Neural crest cell (in vitro differentiated cells): ENCODE measurements at regions not wholly inside any gene's neighbourhood (a gene's known extent, or its start where the extent isn't known, plus 50 kb on each side); places are given as distances from the start of the nearest gene placed in this dataset.
"Not testable (repeated sequence)": the region's sequence is repeated elsewhere in the genome, so short reads cannot be mapped to it uniquely, and the experiment has no call there.

Source experiments
- DNase-seq: peaks from one replicate; pipeline ENCODE4 v3.0.0; 2021; ENCODE audit warnings: low read depth, mixed read lengths, low spot score
- H3K27ac Mint-ChIP-seq: one replicate; pipeline ENCODE4 v1.8.0; 2021; ENCODE audit warnings: mild to moderate bottlenecking, mixed read lengths; ENCODE audit not compliant: unreplicated experiment
- H3K27me3 Mint-ChIP-seq: 2 replicates; pipeline ENCODE4 v1.8.0; 2021; ENCODE audit warnings: low read depth, mild to moderate bottlenecking, mixed read lengths
- H3K36me3 Mint-ChIP-seq: 2 replicates; pipeline ENCODE4 v1.8.0; 2021; ENCODE audit warnings: low read depth, mild to moderate bottlenecking, mixed read lengths
- H3K4me1 Mint-ChIP-seq: 2 replicates; pipeline ENCODE4 v1.8.0; 2021; ENCODE audit warnings: mixed read lengths
- H3K4me3 Mint-ChIP-seq: one replicate; pipeline ENCODE4 v1.8.0; 2021; ENCODE audit warnings: mild to moderate bottlenecking, mixed read lengths
- H3K9me3 Mint-ChIP-seq: 2 replicates; pipeline ENCODE4 v1.8.0; 2021; ENCODE audit warnings: mixed read lengths
- CTCF ChIP-seq: fragments of 200-600 bp; sonication (generic); conservative IDR thresholded peaks from 2 replicates; pipeline ENCODE4 v1.5.0; 2021; ENCODE audit warnings: antibody characterized with exemption, mild to moderate bottlenecking

GRCh38 chr15:62681939-62682896 is 360.3 kb upstream of the TPM1 start:
- TF ChIP-seq CTCF = no peak
- H3K4me1 Mint-ChIP-seq = no peaks in the 10 kb centered on the region
- no peak overlapping the region for H3K27ac Mint-ChIP-seq
- peaks cover 22% of the 10 kb centered on the region for H3K36me3 Mint-ChIP-seq
- DNase-seq = no peak
- H3K4me3 Mint-ChIP-seq = no peak overlapping the region
- H3K9me3 Mint-ChIP-seq = peaks cover 10% of the 10 kb centered on the region
- no peaks in the 10 kb centered on the region for H3K27me3 Mint-ChIP-seq

- peaks cover 21% of the 10 kb centered on the region for H3K36me3 Mint-ChIP-seq
- H3K4me3 Mint-ChIP-seq, H3K27me3 Mint-ChIP-seq, H3K27ac Mint-ChIP-seq, H3K4me1 Mint-ChIP-seq, DNase-seq: not testable (repeated sequence)
- H3K9me3 Mint-ChIP-seq = peaks cover 10% of the 10 kb centered on the region
Observed at GRCh38 chr15:62683192-62683591, 359.4 kb upstream of the TPM1 start.

GRCh38 chr15:62684123-62684808 is 358.3 kb upstream of the TPM1 start:
- Mint-ChIP-seq H3K9me3 (peaks cover 9% of the 10 kb centered on the region), H3K4me3 (no peak overlapping the region), H3K27ac (no peak overlapping the region)

GRCh38 chr15:62691008-62691407 is 351.5 kb upstream of the TPM1 start:
- no peak for DNase-seq
- peaks cover 4% of the 10 kb centered on the region for H3K9me3 Mint-ChIP-seq
- no peak overlapping the region for H3K4me3 Mint-ChIP-seq
- H3K27me3 Mint-ChIP-seq = no peaks in the 10 kb centered on the region
- no peak for TF ChIP-seq CTCF
- H3K4me1 Mint-ChIP-seq = no peaks in the 10 kb centered on the region
- no peak overlapping the region for H3K27ac Mint-ChIP-seq
- peaks cover 27% of the 10 kb centered on the region for H3K36me3 Mint-ChIP-seq

More at GRCh38 chr15:62684123-62684808, 358.3 kb upstream of the TPM1 start:
- Mint-ChIP-seq H3K27me3 (no peaks in the 10 kb centered on the region), H3K36me3 (peaks cover 18% of the 10 kb centered on the region), H3K4me1 (no peaks in the 10 kb centered on the region)
- DNase-seq = no peak
- no peak for TF ChIP-seq CTCF

GRCh38 chr15:62697636-62698035 is 344.9 kb upstream of the TPM1 start:
- Mint-ChIP-seq H3K9me3 (no peaks in the 10 kb centered on the region), H3K27ac (no peak overlapping the region), H3K36me3 (peaks cover 23% of the 10 kb centered on the region), H3K4me1 (no peaks in the 10 kb centered on the region), H3K27me3 (no peaks in the 10 kb centered on the region), H3K4me3 (no peak overlapping the region)
- TF ChIP-seq CTCF = no peak
- DNase-seq = no peak

GRCh38 chr15:62698646-62699045 is 343.9 kb upstream of the TPM1 start:
- no peaks in the 10 kb centered on the region for H3K9me3 Mint-ChIP-seq
- DNase-seq = no peak
- H3K4me3 Mint-ChIP-seq = no peak overlapping the region
- TF ChIP-seq CTCF = no peak
- no peaks in the 10 kb centered on the region for H3K4me1 Mint-ChIP-seq
- no peak overlapping the region for H3K27ac Mint-ChIP-seq
- no peaks in the 10 kb centered on the region for H3K27me3 Mint-ChIP-seq
- H3K36me3 Mint-ChIP-seq = peaks cover 24% of the 10 kb centered on the region
